ENCODE measurements at regions not wholly inside any gene's neighbourhood (a gene's known extent, or its start where the extent isn't known, plus 50 kb on each side); places are given as distances from the start of the nearest gene placed in this dataset.

GRCh38 chr6:25061289-25061936 is 125.7 kb upstream of the RIPOR2 start:
- WGBS: 68% methylated on average over 6 of the region's 6 CpGs
- no peak for DNase-seq (ENCODE audit: low spot score in 2 of 2)
- H3K27ac ChIP-seq: peak overlapping the region; percentile 49

GRCh38 chr6:25062070-25062811 is 126.5 kb upstream of the RIPOR2 start:
- Histone ChIP-seq H3K9me3 (no peaks in the 10 kb centered on the region), H3K27ac (no peak overlapping the region)
- no peak for TF ChIP-seq POLR2A (IDR thresholded peaks at IDR 0.05)
- TF ChIP-seq CTCF (IDR thresholded peaks at IDR 0.05): no peak
- TF ChIP-seq POLR2AphosphoS5 (IDR thresholded peaks at IDR 0.05): no peak
- no peak for TF ChIP-seq EP300 (IDR thresholded peaks at IDR 0.05)

More at GRCh38 chr6:25061289-25061936, 125.7 kb upstream of the RIPOR2 start:
- no peaks in the 10 kb centered on the region for H3K9me3 ChIP-seq
- H3K36me3 ChIP-seq: no peaks in the 10 kb centered on the region
- peaks cover 10% of the 10 kb centered on the region for H3K4me1 ChIP-seq
- no peak overlapping the region for H3K4me3 ChIP-seq
- no peaks in the 10 kb centered on the region for H3K27me3 ChIP-seq
- TF ChIP-seq POLR2AphosphoS5 (IDR thresholded peaks at IDR 0.05) (no peak), CTCF (IDR thresholded peaks at IDR 0.05) (no peak), EP300 (IDR thresholded peaks at IDR 0.05) (no peak), POLR2A (IDR thresholded peaks at IDR 0.05) (no peak)

GRCh38 chr6:25064006-25064405 is 128.2 kb upstream of the RIPOR2 start:
- Histone ChIP-seq H3K9me3 (no peaks in the 10 kb centered on the region), H3K4me3 (no peak overlapping the region), H3K27ac (no peak overlapping the region), H3K27me3 (no peaks in the 10 kb centered on the region), H3K36me3 (no peaks in the 10 kb centered on the region), H3K4me1 (peaks cover 13% of the 10 kb centered on the region)
- DNase-seq (ENCODE audit: low spot score in 2 of 2): no peak
- no peak for TF ChIP-seq EP300 (IDR thresholded peaks at IDR 0.05)
- TF ChIP-seq POLR2A (IDR thresholded peaks at IDR 0.05): no peak
- TF ChIP-seq CTCF (IDR thresholded peaks at IDR 0.05): no peak
- no peak for TF ChIP-seq POLR2AphosphoS5 (IDR thresholded peaks at IDR 0.05)
- WGBS: 78% methylated on average over 2 of the region's 2 CpGs

More at GRCh38 chr6:25062070-25062811, 126.5 kb upstream of the RIPOR2 start:
- H3K4me3 ChIP-seq: no peak overlapping the region
- no peaks in the 10 kb centered on the region for H3K36me3 ChIP-seq
- peaks cover 10% of the 10 kb centered on the region for H3K4me1 ChIP-seq
- H3K27me3 ChIP-seq: no peaks in the 10 kb centered on the region
- DNase-seq (ENCODE audit: low spot score in 2 of 2): no peak
- WGBS: 85% methylated on average over 7 of the region's 7 CpGs

GRCh38 chr6:25065666-25066065 is 129.9 kb upstream of the RIPOR2 start:
- TF ChIP-seq POLR2AphosphoS5 (IDR thresholded peaks at IDR 0.05) (no peak), CTCF (IDR thresholded peaks at IDR 0.05) (no peak), EP300 (IDR thresholded peaks at IDR 0.05) (no peak), POLR2A (IDR thresholded peaks at IDR 0.05) (no peak)
- Histone ChIP-seq H3K4me3 (no peak overlapping the region), H3K9me3 (no peaks in the 10 kb centered on the region), H3K4me1 (peaks cover 16% of the 10 kb centered on the region), H3K36me3 (no peaks in the 10 kb centered on the region), H3K27ac (no peak overlapping the region), H3K27me3 (no peaks in the 10 kb centered on the region)
- DNase-seq (ENCODE audit: low spot score in 2 of 2): no peak
- WGBS: 86% methylated on average over 3 of the region's 3 CpGs

- Histone ChIP-seq H3K27me3 (no peaks in the 10 kb centered on the region), H3K27ac (no peak overlapping the region), H3K4me3 (no peak overlapping the region), H3K9me3 (no peaks in the 10 kb centered on the region), H3K4me1 (peaks cover 11% of the 10 kb centered on the region), H3K36me3 (no peaks in the 10 kb centered on the region)
- 97% methylated on average over 1 of the region's 1 CpG for WGBS
- DNase-seq (ENCODE audit: low spot score in 2 of 2): no peak
- no peak for TF ChIP-seq EP300 (IDR thresholded peaks at IDR 0.05)
- no peak for TF ChIP-seq POLR2AphosphoS5 (IDR thresholded peaks at IDR 0.05)
- no peak for TF ChIP-seq POLR2A (IDR thresholded peaks at IDR 0.05)
- no peak for TF ChIP-seq CTCF (IDR thresholded peaks at IDR 0.05)
These were observed 130.8 kb upstream of the RIPOR2 start for GRCh38 chr6:25066593-25066992.
